ENCODE measurements at regions not wholly inside any gene's neighbourhood (a gene's known extent, or its start where the extent isn't known, plus 50 kb on each side); places are given as distances from the start of the nearest gene placed in this dataset.

DNA sequence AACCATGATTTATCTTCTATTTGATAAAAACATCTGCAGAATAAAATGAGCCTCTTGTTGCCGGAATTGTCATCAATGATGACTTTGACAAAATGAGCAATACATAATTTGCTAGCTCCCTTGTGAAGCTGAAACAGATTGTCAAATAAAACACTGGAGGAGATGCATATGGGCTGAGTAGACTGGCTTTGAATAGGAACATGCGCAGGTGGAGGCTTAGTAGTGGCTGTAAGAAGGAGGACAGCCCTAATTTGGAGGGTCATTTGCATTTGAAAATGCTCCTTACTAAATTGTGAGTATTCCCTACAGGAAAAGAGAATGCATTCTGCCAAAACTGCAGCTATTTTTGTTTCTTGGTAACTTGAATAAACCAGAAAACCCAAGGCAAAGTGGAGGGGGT lies 329.1 kb downstream of the PPARGC1A start:
- no peak overlapping the region for H3K14ac ChIP-seq (ENCODE audit: insufficient read depth, low read length)
- no peak overlapping the region for H3K56ac ChIP-seq (ENCODE audit: insufficient read length, low read depth, low read length)
- H2BK120ac ChIP-seq (ENCODE audit: low read depth, low read length, poor library complexity, severe bottlenecking): no peak overlapping the region
- TF ChIP-seq, protein P1, sequence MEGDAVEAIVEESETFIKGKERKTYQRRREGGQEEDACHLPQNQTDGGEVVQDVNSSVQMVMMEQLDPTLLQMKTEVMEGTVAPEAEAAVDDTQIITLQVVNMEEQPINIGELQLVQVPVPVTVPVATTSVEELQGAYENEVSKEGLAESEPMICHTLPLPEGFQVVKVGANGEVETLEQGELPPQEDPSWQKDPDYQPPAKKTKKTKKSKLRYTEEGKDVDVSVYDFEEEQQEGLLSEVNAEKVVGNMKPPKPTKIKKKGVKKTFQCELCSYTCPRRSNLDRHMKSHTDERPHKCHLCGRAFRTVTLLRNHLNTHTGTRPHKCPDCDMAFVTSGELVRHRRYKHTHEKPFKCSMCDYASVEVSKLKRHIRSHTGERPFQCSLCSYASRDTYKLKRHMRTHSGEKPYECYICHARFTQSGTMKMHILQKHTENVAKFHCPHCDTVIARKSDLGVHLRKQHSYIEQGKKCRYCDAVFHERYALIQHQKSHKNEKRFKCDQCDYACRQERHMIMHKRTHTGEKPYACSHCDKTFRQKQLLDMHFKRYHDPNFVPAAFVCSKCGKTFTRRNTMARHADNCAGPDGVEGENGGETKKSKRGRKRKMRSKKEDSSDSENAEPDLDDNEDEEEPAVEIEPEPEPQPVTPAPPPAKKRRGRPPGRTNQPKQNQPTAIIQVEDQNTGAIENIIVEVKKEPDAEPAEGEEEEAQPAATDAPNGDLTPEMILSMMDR (conservative IDR thresholded peaks at IDR 0.05): no peak
- no peak overlapping the region for H3T11ph ChIP-seq (ENCODE audit: low read length)
- peak overlapping the region in 1 of 3 experiments; percentile 48; a peak in 1 of 7 replicates for H3K27ac Mint-ChIP-seq
- no peak overlapping the region for H3K27ac ChIP-seq (ENCODE audit: insufficient read length, low read depth, low read length)
- no peak for DNase-seq
- H2AFZ ChIP-seq (ENCODE audit: low read length): no peak overlapping the region
- no peak overlapping the region for H3K4me3 Mint-ChIP-seq
- no peaks in the 10 kb centered on the region for H3K9me3 ChIP-seq (ENCODE audit: control insufficient read depth, low read depth, low read length)
- no peak overlapping the region for H4K5ac ChIP-seq (ENCODE audit: insufficient read length, low read depth, low read length)
- no peak overlapping the region for H3K18ac ChIP-seq (ENCODE audit: insufficient read length, low read depth, low read length)
- no peaks in the 10 kb centered on the region for H3K23me2 ChIP-seq (ENCODE audit: insufficient read length, low read depth, low read length, poor library complexity, severe bottlenecking)
- no peak overlapping the region for H2BK15ac ChIP-seq (ENCODE audit: low read depth, low read length)
- H3K36me3 Mint-ChIP-seq (ENCODE audit: insufficient read depth in 1 of 3, low read depth in 3 of 3): no peaks in the 10 kb centered on the region; a peak in 2 of 7 replicates
- H4K8ac ChIP-seq (replicated peaks; ENCODE audit: insufficient read length, low read depth, low read length): no peak overlapping the region
- no peak overlapping the region for H2BK12ac ChIP-seq (ENCODE audit: insufficient read length, low read depth, low read length)
- no peaks in the 10 kb centered on the region for H3K9me3 Mint-ChIP-seq
- peaks cover 3% of the 10 kb centered on the region; the same call in 1 of the 2 replicates for H3K4me1 ChIP-seq (ENCODE audit: insufficient read depth, low read length)
- H2BK5ac ChIP-seq (ENCODE audit: insufficient read length, low read length): no peak overlapping the region
- no peaks in the 10 kb centered on the region for H3K79me1 ChIP-seq (ENCODE audit: insufficient read depth, low read depth, low read length, poor library complexity, severe bottlenecking)
- no peaks in the 10 kb centered on the region; the same call in 1 of the 2 replicates for H3K27me3 Mint-ChIP-seq (ENCODE audit: low read depth)
- no peaks in the 10 kb centered on the region for H3K27me3 ChIP-seq (ENCODE audit: insufficient read depth, low read length)
- no peak overlapping the region for H3K9ac ChIP-seq (ENCODE audit: extremely low read depth, insufficient read length, low read length)
- no peak overlapping the region for H2BK20ac ChIP-seq (ENCODE audit: low read depth, low read length, poor library complexity, severe bottlenecking)
- H4K91ac ChIP-seq (ENCODE audit: insufficient read length, low read depth, low read length): no peak overlapping the region
- no peak overlapping the region for H3K4me2 ChIP-seq (ENCODE audit: insufficient read depth, insufficient read length, low read length)
- H3K23ac ChIP-seq (ENCODE audit: insufficient read length, low read depth, low read length): no peak overlapping the region
- no peaks in the 10 kb centered on the region for H3K79me2 ChIP-seq (ENCODE audit: insufficient read depth, low read length)
- no peak overlapping the region for H3K4ac ChIP-seq (ENCODE audit: low read depth, low read length)
- no peak overlapping the region for H2AK5ac ChIP-seq (ENCODE audit: insufficient read length, low read length)
- no peaks in the 10 kb centered on the region for H4K20me1 ChIP-seq (ENCODE audit: control insufficient read depth, insufficient read depth, insufficient read length)
- H3K4me1 Mint-ChIP-seq: peaks cover 36 to 38% of the 10 kb centered on the region in 2 experiments
- WGBS (ENCODE audit: extremely low coverage, insufficient read length, low lambda C conversion rate): no CpG with 5 or more reads among the region's 2 CpGs
